Upper lobe of right lung (tissue), 1 donor: ENCODE measurements at regions not wholly inside any gene's neighbourhood (a gene's known extent, or its start where the extent isn't known, plus 50 kb on each side); places are given as distances from the start of the nearest gene placed in this dataset. TPM values are rescaled to one million over a fixed set of nuclear protein-coding genes. Genes with fewer than 3 reads are reported as not detected.

Source experiments
- microRNA-seq: library from miRNA; unstranded; fragments of <30 nt; microRNA quantifications from one replicate; pipeline ENCODE4 v1.2.0, GENCODE V29; 2020; ENCODE audit warnings: borderline microRNAs expressed
- donor health status: DM: no; HTN: yes; CAD: no; lungs with severe emphysema.

Small RNA genes in the stretch of these regions (microRNA-seq; reads per million reads assigned to microRNA genes)
- not detected for gene MIR4280
